ENCODE measurements at regions not wholly inside any gene's neighbourhood (a gene's known extent, or its start where the extent isn't known, plus 50 kb on each side); places are given as distances from the start of the nearest gene placed in this dataset.

DNA sequence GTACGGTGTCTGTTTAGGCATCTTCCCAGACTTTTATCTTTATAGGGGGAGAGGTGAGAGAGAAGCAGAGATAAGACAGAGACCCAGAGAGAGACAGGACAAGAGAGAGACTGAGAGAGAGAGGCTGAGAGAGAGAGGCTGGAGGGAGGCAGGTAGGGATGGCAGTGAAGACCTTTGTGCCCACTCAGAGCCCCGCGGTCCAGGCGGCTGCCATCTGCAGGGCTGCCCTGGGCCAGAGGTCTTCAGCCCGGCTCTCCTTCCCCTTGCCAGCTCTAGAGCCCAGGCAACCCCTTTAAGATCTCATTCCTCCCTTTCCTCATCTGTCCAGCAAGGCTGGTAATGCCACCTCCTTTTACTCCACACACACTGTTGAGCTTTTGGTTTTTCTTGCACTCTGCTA lies 610.0 kb downstream of the GALR1 start:
- TF ChIP-seq, protein P1, sequence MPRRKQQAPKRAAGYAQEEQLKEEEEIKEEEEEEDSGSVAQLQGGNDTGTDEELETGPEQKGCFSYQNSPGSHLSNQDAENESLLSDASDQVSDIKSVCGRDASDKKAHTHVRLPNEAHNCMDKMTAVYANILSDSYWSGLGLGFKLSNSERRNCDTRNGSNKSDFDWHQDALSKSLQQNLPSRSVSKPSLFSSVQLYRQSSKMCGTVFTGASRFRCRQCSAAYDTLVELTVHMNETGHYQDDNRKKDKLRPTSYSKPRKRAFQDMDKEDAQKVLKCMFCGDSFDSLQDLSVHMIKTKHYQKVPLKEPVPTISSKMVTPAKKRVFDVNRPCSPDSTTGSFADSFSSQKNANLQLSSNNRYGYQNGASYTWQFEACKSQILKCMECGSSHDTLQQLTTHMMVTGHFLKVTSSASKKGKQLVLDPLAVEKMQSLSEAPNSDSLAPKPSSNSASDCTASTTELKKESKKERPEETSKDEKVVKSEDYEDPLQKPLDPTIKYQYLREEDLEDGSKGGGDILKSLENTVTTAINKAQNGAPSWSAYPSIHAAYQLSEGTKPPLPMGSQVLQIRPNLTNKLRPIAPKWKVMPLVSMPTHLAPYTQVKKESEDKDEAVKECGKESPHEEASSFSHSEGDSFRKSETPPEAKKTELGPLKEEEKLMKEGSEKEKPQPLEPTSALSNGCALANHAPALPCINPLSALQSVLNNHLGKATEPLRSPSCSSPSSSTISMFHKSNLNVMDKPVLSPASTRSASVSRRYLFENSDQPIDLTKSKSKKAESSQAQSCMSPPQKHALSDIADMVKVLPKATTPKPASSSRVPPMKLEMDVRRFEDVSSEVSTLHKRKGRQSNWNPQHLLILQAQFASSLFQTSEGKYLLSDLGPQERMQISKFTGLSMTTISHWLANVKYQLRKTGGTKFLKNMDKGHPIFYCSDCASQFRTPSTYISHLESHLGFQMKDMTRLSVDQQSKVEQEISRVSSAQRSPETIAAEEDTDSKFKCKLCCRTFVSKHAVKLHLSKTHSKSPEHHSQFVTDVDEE (CRISPR knock-in tag; IDR thresholded peaks at IDR 0.05) = no peak
- no peak for TF ChIP-seq TCF4 (CRISPR knock-in tag; IDR thresholded peaks at IDR 0.05; ENCODE audit: borderline replicate concordance)
- no peak for TF ChIP-seq RARB (CRISPR knock-in tag; IDR thresholded peaks at IDR 0.05)
- TF ChIP-seq, protein P2, sequence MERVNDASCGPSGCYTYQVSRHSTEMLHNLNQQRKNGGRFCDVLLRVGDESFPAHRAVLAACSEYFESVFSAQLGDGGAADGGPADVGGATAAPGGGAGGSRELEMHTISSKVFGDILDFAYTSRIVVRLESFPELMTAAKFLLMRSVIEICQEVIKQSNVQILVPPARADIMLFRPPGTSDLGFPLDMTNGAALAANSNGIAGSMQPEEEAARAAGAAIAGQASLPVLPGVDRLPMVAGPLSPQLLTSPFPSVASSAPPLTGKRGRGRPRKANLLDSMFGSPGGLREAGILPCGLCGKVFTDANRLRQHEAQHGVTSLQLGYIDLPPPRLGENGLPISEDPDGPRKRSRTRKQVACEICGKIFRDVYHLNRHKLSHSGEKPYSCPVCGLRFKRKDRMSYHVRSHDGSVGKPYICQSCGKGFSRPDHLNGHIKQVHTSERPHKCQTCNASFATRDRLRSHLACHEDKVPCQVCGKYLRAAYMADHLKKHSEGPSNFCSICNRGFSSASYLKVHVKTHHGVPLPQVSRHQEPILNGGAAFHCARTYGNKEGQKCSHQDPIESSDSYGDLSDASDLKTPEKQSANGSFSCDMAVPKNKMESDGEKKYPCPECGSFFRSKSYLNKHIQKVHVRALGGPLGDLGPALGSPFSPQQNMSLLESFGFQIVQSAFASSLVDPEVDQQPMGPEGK (CRISPR knock-in tag; IDR thresholded peaks at IDR 0.05; ENCODE audit: borderline replicate concordance) = no peak
- no peak for TF ChIP-seq ZFP3 (CRISPR knock-in tag; IDR thresholded peaks at IDR 0.05)
- TF ChIP-seq ZC3H10 (CRISPR knock-in tag; IDR thresholded peaks at IDR 0.05) = no peak
- TF ChIP-seq ZNF8 (CRISPR knock-in tag; IDR thresholded peaks at IDR 0.05) = no peak
- TF ChIP-seq, protein P3, sequence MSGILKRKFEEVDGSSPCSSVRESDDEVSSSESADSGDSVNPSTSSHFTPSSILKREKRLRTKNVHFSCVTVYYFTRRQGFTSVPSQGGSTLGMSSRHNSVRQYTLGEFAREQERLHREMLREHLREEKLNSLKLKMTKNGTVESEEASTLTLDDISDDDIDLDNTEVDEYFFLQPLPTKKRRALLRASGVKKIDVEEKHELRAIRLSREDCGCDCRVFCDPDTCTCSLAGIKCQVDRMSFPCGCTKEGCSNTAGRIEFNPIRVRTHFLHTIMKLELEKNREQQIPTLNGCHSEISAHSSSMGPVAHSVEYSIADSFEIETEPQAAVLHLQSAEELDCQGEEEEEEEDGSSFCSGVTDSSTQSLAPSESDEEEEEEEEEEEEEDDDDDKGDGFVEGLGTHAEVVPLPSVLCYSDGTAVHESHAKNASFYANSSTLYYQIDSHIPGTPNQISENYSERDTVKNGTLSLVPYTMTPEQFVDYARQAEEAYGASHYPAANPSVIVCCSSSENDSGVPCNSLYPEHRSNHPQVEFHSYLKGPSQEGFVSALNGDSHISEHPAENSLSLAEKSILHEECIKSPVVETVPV (CRISPR knock-in tag; IDR thresholded peaks at IDR 0.05) = no peak
- no peak for TF ChIP-seq SNAI2 (CRISPR knock-in tag; IDR thresholded peaks at IDR 0.05)
- TF ChIP-seq PPARA (CRISPR knock-in tag; IDR thresholded peaks at IDR 0.05; ENCODE audit: borderline replicate concordance) = no peak
- no peak for TF ChIP-seq ISL1 (CRISPR knock-in tag; IDR thresholded peaks at IDR 0.05)
- TF ChIP-seq TOX (CRISPR knock-in tag; IDR thresholded peaks at IDR 0.05; ENCODE audit: borderline replicate concordance) = no peak
- TF ChIP-seq CSDC2 (CRISPR knock-in tag; IDR thresholded peaks at IDR 0.05) = no peak
- TF ChIP-seq, protein P4, sequence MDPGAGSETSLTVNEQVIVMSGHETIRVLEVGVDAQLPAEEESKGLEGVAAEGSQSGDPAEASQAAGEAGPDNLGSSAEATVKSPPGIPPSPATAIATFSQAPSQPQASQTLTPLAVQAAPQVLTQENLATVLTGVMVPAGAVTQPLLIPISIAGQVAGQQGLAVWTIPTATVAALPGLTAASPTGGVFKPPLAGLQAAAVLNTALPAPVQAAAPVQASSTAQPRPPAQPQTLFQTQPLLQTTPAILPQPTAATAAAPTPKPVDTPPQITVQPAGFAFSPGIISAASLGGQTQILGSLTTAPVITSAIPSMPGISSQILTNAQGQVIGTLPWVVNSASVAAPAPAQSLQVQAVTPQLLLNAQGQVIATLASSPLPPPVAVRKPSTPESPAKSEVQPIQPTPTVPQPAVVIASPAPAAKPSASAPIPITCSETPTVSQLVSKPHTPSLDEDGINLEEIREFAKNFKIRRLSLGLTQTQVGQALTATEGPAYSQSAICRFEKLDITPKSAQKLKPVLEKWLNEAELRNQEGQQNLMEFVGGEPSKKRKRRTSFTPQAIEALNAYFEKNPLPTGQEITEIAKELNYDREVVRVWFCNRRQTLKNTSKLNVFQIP (CRISPR knock-in tag; IDR thresholded peaks at IDR 0.05; ENCODE audit: borderline replicate concordance, low read depth) = no peak
- TF ChIP-seq ZNF565 (CRISPR knock-in tag; conservative IDR thresholded peaks at IDR 0.05; ENCODE audit: low read depth) = no peak
- TF ChIP-seq OSR1 (CRISPR knock-in tag; IDR thresholded peaks at IDR 0.05) = no peak
- TF ChIP-seq ZFP30 (CRISPR knock-in tag; IDR thresholded peaks at IDR 0.05) = no peak
- no peak for TF ChIP-seq BACH2 (CRISPR knock-in tag; IDR thresholded peaks at IDR 0.05; ENCODE audit: borderline replicate concordance)
- TF ChIP-seq ZNF70 (CRISPR knock-in tag; IDR thresholded peaks at IDR 0.05) = no peak
- no peak for TF ChIP-seq ARNTL (CRISPR knock-in tag; IDR thresholded peaks at IDR 0.05; ENCODE audit: borderline replicate concordance, low read depth)
- ATAC-seq = no peak

DNA sequence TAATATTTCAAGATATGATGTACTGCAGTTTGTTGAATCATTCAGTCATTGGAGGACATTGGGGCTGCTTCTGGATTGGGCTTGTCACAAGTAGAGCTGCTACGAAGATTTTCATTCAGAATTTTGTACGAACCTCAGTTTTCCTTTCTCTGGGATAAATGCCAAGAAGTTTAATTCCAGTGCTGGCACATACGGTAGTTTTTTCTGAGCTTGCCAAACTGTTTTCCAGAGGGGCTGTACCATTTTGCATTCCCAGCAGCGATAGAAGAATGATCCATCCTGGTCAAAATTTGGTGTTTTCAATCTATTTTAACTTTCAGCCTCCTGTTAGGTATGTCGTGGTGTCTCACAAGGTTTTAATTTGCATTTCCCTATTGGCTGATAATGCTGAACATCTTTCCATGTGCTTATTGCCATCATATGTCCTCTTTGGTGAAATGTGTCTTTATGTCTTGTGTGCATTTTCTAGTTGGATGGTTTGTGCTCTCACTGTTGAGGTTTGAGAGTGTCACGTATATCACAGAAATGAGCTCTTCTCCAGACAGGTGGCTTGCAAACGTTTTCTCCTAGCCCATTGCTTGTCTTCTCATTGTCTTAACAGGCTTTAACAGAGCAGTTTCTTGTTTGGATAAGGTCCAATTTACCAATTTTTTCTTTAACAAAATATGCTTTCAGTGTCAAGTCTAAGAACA lies 612.6 kb downstream of the GALR1 start:
- no peak for ATAC-seq
- TF ChIP-seq, protein P5, sequence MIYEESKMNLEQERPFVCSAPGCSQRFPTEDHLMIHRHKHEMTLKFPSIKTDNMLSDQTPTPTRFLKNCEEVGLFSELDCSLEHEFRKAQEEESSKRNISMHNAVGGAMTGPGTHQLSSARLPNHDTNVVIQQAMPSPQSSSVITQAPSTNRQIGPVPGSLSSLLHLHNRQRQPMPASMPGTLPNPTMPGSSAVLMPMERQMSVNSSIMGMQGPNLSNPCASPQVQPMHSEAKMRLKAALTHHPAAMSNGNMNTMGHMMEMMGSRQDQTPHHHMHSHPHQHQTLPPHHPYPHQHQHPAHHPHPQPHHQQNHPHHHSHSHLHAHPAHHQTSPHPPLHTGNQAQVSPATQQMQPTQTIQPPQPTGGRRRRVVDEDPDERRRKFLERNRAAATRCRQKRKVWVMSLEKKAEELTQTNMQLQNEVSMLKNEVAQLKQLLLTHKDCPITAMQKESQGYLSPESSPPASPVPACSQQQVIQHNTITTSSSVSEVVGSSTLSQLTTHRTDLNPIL (CRISPR knock-in tag; IDR thresholded peaks at IDR 0.05; ENCODE audit: low read depth) = no peak
- TF ChIP-seq PPARA (CRISPR knock-in tag; IDR thresholded peaks at IDR 0.05; ENCODE audit: borderline replicate concordance) (no peak), TOX (CRISPR knock-in tag; IDR thresholded peaks at IDR 0.05; ENCODE audit: borderline replicate concordance) (no peak), ZC3H10 (CRISPR knock-in tag; IDR thresholded peaks at IDR 0.05) (no peak), BACH2 (CRISPR knock-in tag; IDR thresholded peaks at IDR 0.05; ENCODE audit: borderline replicate concordance) (no peak), ZFP3 (CRISPR knock-in tag; IDR thresholded peaks at IDR 0.05) (no peak), RARB (CRISPR knock-in tag; IDR thresholded peaks at IDR 0.05) (no peak), ZNF8 (CRISPR knock-in tag; IDR thresholded peaks at IDR 0.05) (no peak), ZFP30 (CRISPR knock-in tag; IDR thresholded peaks at IDR 0.05) (no peak)
- TF ChIP-seq, protein P3 (CRISPR knock-in tag; IDR thresholded peaks at IDR 0.05) = no peak
- TF ChIP-seq, protein P1 (CRISPR knock-in tag; IDR thresholded peaks at IDR 0.05) = no peak
- TF ChIP-seq, protein P2 (CRISPR knock-in tag; IDR thresholded peaks at IDR 0.05; ENCODE audit: borderline replicate concordance) = no peak
